NCI-H446 (cell line): ENCODE measurements at regions not wholly inside any gene's neighbourhood (a gene's known extent, or its start where the extent isn't known, plus 50 kb on each side); places are given as distances from the start of the nearest gene placed in this dataset.

Experiments used
- DNase-seq, 2 experiments: peaks; one replicate each; lab custom pipeline; 2025; lab: John Stamatoyannopoulos, UW

DNA sequence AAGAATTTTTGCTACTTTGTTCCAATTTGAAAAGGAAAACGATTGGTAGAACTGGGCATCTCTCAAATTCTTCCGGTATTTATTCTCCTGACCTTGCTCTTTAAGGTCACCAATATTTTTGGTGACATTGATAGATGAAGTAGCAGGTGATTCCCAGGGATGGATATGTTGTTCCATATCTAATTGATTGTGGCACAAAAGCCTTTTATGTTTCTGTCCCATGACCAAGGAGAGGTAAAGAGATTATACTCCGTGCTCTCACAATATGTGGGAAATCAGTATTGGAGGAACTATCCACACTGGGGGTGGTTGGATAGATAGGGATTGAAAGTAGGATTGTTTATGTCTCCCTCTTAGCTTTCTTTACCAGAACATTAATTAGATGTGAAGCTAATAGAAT lies 61.7 kb upstream of the LRIG3 start:
- no peak for DNase-seq

DNA sequence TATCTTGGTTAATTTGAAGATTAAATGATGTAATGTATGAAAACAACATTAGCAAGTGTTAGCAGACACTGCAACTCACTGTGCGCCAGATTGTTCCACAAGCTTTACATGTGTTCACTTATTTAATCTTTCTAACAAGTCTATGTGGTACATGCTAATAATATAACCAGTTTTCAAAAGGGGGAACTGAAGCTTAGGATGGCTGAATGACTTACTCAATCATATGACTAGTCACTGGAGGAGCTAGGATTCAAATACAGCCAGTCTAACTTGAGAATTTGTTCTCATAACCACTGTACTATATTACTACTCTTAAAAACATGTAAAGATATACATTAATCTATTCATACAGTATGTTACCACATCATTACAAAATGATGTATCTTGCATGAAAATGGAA lies 60.5 kb upstream of the LRIG3 start:
- DNase-seq, result no peak

GRCh38 chr12:58978717-58979116 lies 58.4 kb upstream of the LRIG3 start:
- no peak for DNase-seq

GRCh38 chr12:58977476-58977875 lies 57.2 kb upstream of the LRIG3 start:
- no peak for DNase-seq

- no peak for DNase-seq
These were observed 55.8 kb upstream of the LRIG3 start for GRCh38 chr12:58976146-58976545.
